IMR-90 (cell line): ENCODE measurements at regions not wholly inside any gene's neighbourhood (a gene's known extent, or its start where the extent isn't known, plus 50 kb on each side); places are given as distances from the start of the nearest gene placed in this dataset.

ENCODE experiments used
- ATAC-seq: fragments of 200-7000 bp; cut with Tn5 transposase; 2 replicates; pipeline ENCODE4 v1.9.1; 2020; ENCODE audit warnings: low read depth, mild to moderate bottlenecking, moderate library complexity
- BruUV-seq: library from RNA; stranded (reverse); fragments of 400-500 nt; replicated peaks from 2 replicates; lab custom pipeline; 2021; lab: Mats Ljungman, UMichigan
- CTCF ChIA-PET: fragments of 300-600 bp; formaldehyde crosslinking; extraction: SDS; loops from one replicate; lab custom pipeline; 2021; ENCODE audit warnings: antibody characterized with exemption; lab: Yijun Ruan, JAX
- POLR2A ChIA-PET: fragments of 300-600 bp; sonication (Branson Sonifier 250); formaldehyde crosslinking; loops from one replicate; lab custom pipeline; 2022; ENCODE audit warnings: antibody characterized with exemption; ENCODE audit not compliant: unreplicated experiment; lab: Charles Lee
- DNase-seq: peaks from one replicate; pipeline ENCODE4 v3.0.0; 2013
- H2AFZ ChIP-seq: replicated peaks from 2 replicates; pipeline ENCODE3; 2013; ENCODE audit warnings: low read length, mild to moderate bottlenecking; ENCODE audit not compliant: poor library complexity
- H2AK5ac ChIP-seq: 2 replicates; pipeline ENCODE4 v1.6.1; 2013; ENCODE audit warnings: low read depth, low read length, inconsistent platforms
- H2AK9ac ChIP-seq: replicated peaks from 2 replicates; pipeline ENCODE3; 2013; ENCODE audit warnings: mild to moderate bottlenecking, low read depth, low read length, moderate library complexity; ENCODE audit not compliant: poor library complexity
- H2BK120ac ChIP-seq: 2 replicates; pipeline ENCODE4 v1.6.1; 2013; ENCODE audit warnings: low read depth, low read length, inconsistent platforms
- H2BK15ac ChIP-seq: 3 replicates; pipeline ENCODE4 v1.6.1; 2013; ENCODE audit warnings: low read depth, low read length, inconsistent platforms
- H2BK20ac ChIP-seq: 2 replicates; pipeline ENCODE4 v1.6.1; 2013; ENCODE audit warnings: low read depth, mild to moderate bottlenecking, inconsistent platforms, low read length, moderate library complexity
- H2BK5ac ChIP-seq: 2 replicates; pipeline ENCODE4 v1.6.1; 2013; ENCODE audit warnings: mild to moderate bottlenecking, low read depth, low read length, inconsistent platforms; ENCODE audit not compliant: poor library complexity, severe bottlenecking
- H3K14ac ChIP-seq: replicated peaks from 2 replicates; pipeline ENCODE4 v1.6.1; 2013; ENCODE audit warnings: low read depth, low read length, inconsistent platforms
- H3K18ac ChIP-seq: 2 replicates; pipeline ENCODE4 v1.6.1; 2013; ENCODE audit warnings: low read depth, low read length, control low read depth
- H3K23ac ChIP-seq: 2 replicates; pipeline ENCODE4 v1.6.1; 2013; ENCODE audit warnings: low read depth, low read length, inconsistent platforms
- H3K27ac ChIP-seq: 2 replicates; pipeline ENCODE4 v1.5.1; 2013; ENCODE audit warnings: mild to moderate bottlenecking, control low read depth, low read length; ENCODE audit not compliant: insufficient read depth
- H3K27me3 ChIP-seq: 2 replicates; pipeline ENCODE4 v1.6.1; 2013; ENCODE audit warnings: low read length; ENCODE audit not compliant: control insufficient read depth, insufficient read depth
- H3K36me3 ChIP-seq: 2 replicates; pipeline ENCODE4 v1.6.1; 2013; ENCODE audit warnings: low read length, mixed read lengths; ENCODE audit not compliant: control insufficient read depth, insufficient read depth
- H3K4ac ChIP-seq: 2 replicates; pipeline ENCODE4 v1.6.1; 2013; ENCODE audit warnings: low read depth, low read length, inconsistent platforms
- H3K4me1 ChIP-seq: 2 replicates; pipeline ENCODE4 v1.6.1; 2013; ENCODE audit warnings: low read length, mixed read lengths; ENCODE audit not compliant: control insufficient read depth, insufficient read depth
- H3K4me2 ChIP-seq: 2 replicates; pipeline ENCODE4 v1.6.1; 2013; ENCODE audit warnings: low read depth, mild to moderate bottlenecking, control low read depth, low read length, moderate library complexity
- H3K4me3 ChIP-seq: 2 replicates; pipeline ENCODE4 v1.5.1; 2013; ENCODE audit warnings: low read depth, mild to moderate bottlenecking, control low read depth, low read length, moderate library complexity; ENCODE audit not compliant: insufficient read depth
- H3K56ac ChIP-seq: 2 replicates; pipeline ENCODE4 v1.6.1; 2013; ENCODE audit warnings: low read length, inconsistent platforms; ENCODE audit not compliant: insufficient read depth; ENCODE audit errors: extremely low read depth
- H3K79me1 ChIP-seq, 2 experiments: 2 replicates each; pipeline ENCODE4 v1.6.1; 2013; ENCODE audit warnings: low read length in 2 of 2, inconsistent platforms in 1 of 2, low read depth in 1 of 2
- H3K9ac ChIP-seq: 2 replicates; pipeline ENCODE4 v1.6.1; 2013; ENCODE audit warnings: low read depth, low read length, control low read depth
- H3K9me1 ChIP-seq: 2 replicates; pipeline ENCODE4 v1.6.1; 2013; ENCODE audit warnings: low read length, inconsistent platforms; ENCODE audit not compliant: insufficient read depth
- H3K9me3 ChIP-seq: 2 replicates; pipeline ENCODE4 v1.6.1; 2013; ENCODE audit warnings: low read length; ENCODE audit not compliant: control insufficient read depth, insufficient read depth
- H4K20me1 ChIP-seq: 2 replicates; pipeline ENCODE4 v1.6.1; 2013; ENCODE audit warnings: low read length, inconsistent platforms; ENCODE audit not compliant: insufficient read depth
- H4K5ac ChIP-seq: 2 replicates; pipeline ENCODE4 v1.6.1; 2013; ENCODE audit warnings: mild to moderate bottlenecking, low read depth, low read length, control low read depth
- H4K8ac ChIP-seq, 2 experiments: 2 replicates each; pipeline ENCODE4 v1.6.1; 2013; ENCODE audit warnings: low read depth in 2 of 2, low read length in 2 of 2, control low read depth in 1 of 2, inconsistent platforms in 1 of 2
- H4K91ac ChIP-seq: 2 replicates; pipeline ENCODE4 v1.6.1; 2013; ENCODE audit warnings: low read depth, low read length, inconsistent platforms; ENCODE audit not compliant: insufficient read depth
- BHLHE40 ChIP-seq: fragments of 150-350 bp; IDR thresholded peaks from 2 replicates; pipeline ENCODE4 v1.6.1; 2016; ENCODE audit warnings: mild to moderate bottlenecking, low read depth, low read length
- CEBPB ChIP-seq: IDR thresholded peaks from 2 replicates; pipeline ENCODE4 v1.6.1; 2012; ENCODE audit warnings: low read depth, low read length, improper control_type of control experiment
- CHD1 ChIP-seq: IDR thresholded peaks from 2 replicates; pipeline ENCODE4 v1.6.1; 2012; ENCODE audit warnings: low read depth, low read length, improper control_type of control experiment
- CTCF ChIP-seq: conservative IDR thresholded peaks from 2 replicates; pipeline ENCODE4 v1.5.1; 2012; ENCODE audit warnings: mild to moderate bottlenecking, low read depth, low read length, improper control_type of control experiment
- ELK1 ChIP-seq: fragments of 150-350 bp; IDR thresholded peaks from 2 replicates; pipeline ENCODE4 v1.6.1; 2016; ENCODE audit warnings: low read depth, mild to moderate bottlenecking, low read length, moderate library complexity, borderline replicate concordance
- FOS ChIP-seq: fragments of 150-350 bp; IDR thresholded peaks from 2 replicates; pipeline ENCODE4 v1.6.1; 2016; ENCODE audit warnings: low read depth, low read length
- MAFK ChIP-seq: IDR thresholded peaks from 2 replicates; pipeline ENCODE4 v1.6.1; 2012; ENCODE audit warnings: low read depth, low read length, improper control_type of control experiment
- MAZ ChIP-seq: IDR thresholded peaks from 2 replicates; pipeline ENCODE4 v1.6.1; 2012; ENCODE audit warnings: low read depth, mild to moderate bottlenecking, low read length, improper control_type of control experiment, moderate library complexity, borderline replicate concordance
- MXI1 ChIP-seq: IDR thresholded peaks from 2 replicates; pipeline ENCODE4 v1.6.1; 2012; ENCODE audit warnings: low read depth, mild to moderate bottlenecking, low read length, moderate library complexity, borderline replicate concordance
- NFE2L2 ChIP-seq: fragments of 150-350 bp; IDR thresholded peaks from 2 replicates; pipeline ENCODE4 v1.6.1; 2016; ENCODE audit warnings: low read depth, mild to moderate bottlenecking, low read length
- RAD21 ChIP-seq: IDR thresholded peaks from 2 replicates; pipeline ENCODE4 v1.6.1; 2012; ENCODE audit warnings: low read length, improper control_type of control experiment
- RCOR1 ChIP-seq: IDR thresholded peaks from 2 replicates; pipeline ENCODE4 v1.6.1; 2012; ENCODE audit warnings: mild to moderate bottlenecking, low read length, improper control_type of control experiment; ENCODE audit not compliant: insufficient replicate concordance
- RFX5 ChIP-seq: IDR thresholded peaks from 2 replicates; pipeline ENCODE4 v1.8.0; 2012; ENCODE audit warnings: low read depth, mild to moderate bottlenecking, low read length, moderate library complexity
- SMC3 ChIP-seq: fragments of 150-350 bp; IDR thresholded peaks from 2 replicates; pipeline ENCODE4 v1.6.1; 2016; ENCODE audit warnings: low read depth, mild to moderate bottlenecking, antibody characterized with exemption, low read length, moderate library complexity
- USF2 ChIP-seq: fragments of 150-350 bp; IDR thresholded peaks from 2 replicates; pipeline ENCODE4 v1.6.1; 2017; ENCODE audit warnings: mild to moderate bottlenecking, antibody characterized with exemption, low read length, low read depth
- WGBS, 2 experiments: methylation state at CpG; one replicate each; pipeline versions ENCODE4 v1.1.5 to v1.1.7; 2013; ENCODE audit warnings: missing lambda C conversion rate in 2 of 2; ENCODE audit not compliant: insufficient read length in 1 of 2; ENCODE audit errors: extremely low coverage in 2 of 2; 5-methylcytosine and 5-hydroxymethylcytosine counted together
- dilution Hi-C: fragments of 300-500 bp; cut with HindIII; formaldehyde crosslinking; loops from one replicate; pipeline ENCODE4 v1.14.3; 2018; ENCODE audit warnings: low sequenced_read_pairs; ENCODE audit not compliant: unreplicated experiment
- in situ Hi-C: fragments of 300-500 bp; cut with MboI; formaldehyde crosslinking; loops from 3 replicates; pipeline ENCODE4 v1.14.3; 2019; ENCODE audit warnings: low sequenced_read_pairs, inconsistent platforms, mixed read lengths
- intact Hi-C: fragments of 100-400 bp; cut with micrococcal nuclease; formaldehyde crosslinking; loops from 2 replicates; pipeline ENCODE4 v1.10.0; 2022

GRCh38 chr22:34877506-34877905, 188.5 kb upstream of the ISX start:
- no peak overlapping the region for H3K14ac ChIP-seq
- no peak overlapping the region for H3K18ac ChIP-seq
- intact Hi-C loops (no loop called here), in situ Hi-C loops (no loop called here), dilution Hi-C loops (no loop called here)
- H4K8ac ChIP-seq: no peak overlapping the region
- 100% methylated on average over 1 of the region's 1 CpG; no CpG with 5 or more reads in 1 of the 2 experiments for WGBS, 2 experiments
- peaks cover 18% of the 10 kb centered on the region for H3K9me3 ChIP-seq
- no peak overlapping the region for H2AK5ac ChIP-seq
- no peak overlapping the region for H4K91ac ChIP-seq
- no peaks in the 10 kb centered on the region for H3K36me3 ChIP-seq
- no peaks in the 10 kb centered on the region for H3K9me1 ChIP-seq
- no peak overlapping the region for H3K56ac ChIP-seq
- no peak overlapping the region for H2BK5ac ChIP-seq
- no peak for ATAC-seq
- H3K4me1 ChIP-seq: no peaks in the 10 kb centered on the region
- TF ChIP-seq RAD21 (no peak), MAZ (no peak), CHD1 (no peak), SMC3 (no peak), ELK1 (no peak), FOS (no peak), RCOR1 (no peak), CEBPB (no peak), MXI1 (no peak), NFE2L2 (no peak), CTCF (no peak), MAFK (no peak), RFX5 (no peak), BHLHE40 (no peak), USF2 (no peak)
- no peak overlapping the region for H3K4me3 ChIP-seq
- H3K79me1 ChIP-seq: no peaks in the 10 kb centered on the region
- no peak overlapping the region for H3K23ac ChIP-seq
- H3K9ac ChIP-seq: no peak overlapping the region
- H2AFZ ChIP-seq: no peak overlapping the region
- no peak overlapping the region for H3K4ac ChIP-seq
- H3K27me3 ChIP-seq: no peaks in the 10 kb centered on the region
- ChIA-PET CTCF (no interaction called here), POLR2A (no interaction called here)
- H3K4me2 ChIP-seq: no peak overlapping the region
- BruUV-seq: no TSS peak
- no peak overlapping the region for H4K5ac ChIP-seq
- no peak overlapping the region for H2BK15ac ChIP-seq
- H3K27ac ChIP-seq: no peak overlapping the region
- no peaks in the 10 kb centered on the region for H4K20me1 ChIP-seq
- no peak overlapping the region for H2BK20ac ChIP-seq
- H2AK9ac ChIP-seq: no peak overlapping the region
- no peak for DNase-seq
- no peak overlapping the region for H2BK120ac ChIP-seq
